SK-N-SH treated with all-trans-retinoic acid at 6 μM for 48 hours (cell line): ENCODE measurements at regions not wholly inside any gene's neighbourhood (a gene's known extent, or its start where the extent isn't known, plus 50 kb on each side); places are given as distances from the start of the nearest gene placed in this dataset.

ENCODE experiments used
- ARNTL ChIP-seq: fragments of 450-650 bp; formaldehyde crosslinking; IDR thresholded peaks from 2 replicates; pipeline ENCODE4 v1.5.0; 2020; ENCODE audit warnings: low read depth, mild to moderate bottlenecking, moderate library complexity, borderline replicate concordance
- CSRNP3 ChIP-seq: fragments of 250-450 bp; sonication (Bioruptor Pico); IDR thresholded peaks from 2 replicates; pipeline ENCODE4 v1.5.1; 2021; ENCODE audit warnings: mild to moderate bottlenecking, moderate library complexity
- ESRRG ChIP-seq: fragments of 250-450 bp; sonication (Bioruptor Pico); IDR thresholded peaks from 2 replicates; pipeline ENCODE4 v1.6.1; 2021; ENCODE audit warnings: mild to moderate bottlenecking
- GLIS3 ChIP-seq: fragments of 250-450 bp; sonication (Bioruptor Pico); IDR thresholded peaks from 2 replicates; pipeline ENCODE4 v1.5.0; 2020; ENCODE audit warnings: mild to moderate bottlenecking, moderate library complexity
- PATZ1 ChIP-seq: fragments of 250-450 bp; sonication (Bioruptor Pico); IDR thresholded peaks from 2 replicates; pipeline ENCODE4 v1.8.0; 2020; ENCODE audit warnings: mild to moderate bottlenecking, moderate library complexity, borderline replicate concordance
- PPARA ChIP-seq: fragments of 250-450 bp; sonication (Bioruptor Pico); IDR thresholded peaks from 2 replicates; pipeline ENCODE4 v1.5.0; 2020; ENCODE audit warnings: mild to moderate bottlenecking, borderline replicate concordance
- RARB ChIP-seq: fragments of 250-450 bp; sonication (Bioruptor Pico); IDR thresholded peaks from 2 replicates; pipeline ENCODE4 v1.8.0; 2021; ENCODE audit warnings: mild to moderate bottlenecking, moderate library complexity
- SNAI2 ChIP-seq: fragments of 250-450 bp; sonication (Bioruptor Pico); IDR thresholded peaks from 2 replicates; pipeline ENCODE4 v1.5.0; 2020; ENCODE audit warnings: mild to moderate bottlenecking, moderate library complexity
- TCF4 ChIP-seq: fragments of 250-450 bp; sonication (Bioruptor Pico); IDR thresholded peaks from 2 replicates; pipeline ENCODE4 v1.8.0; 2021; ENCODE audit warnings: mild to moderate bottlenecking, moderate library complexity, borderline replicate concordance
- ZC3H10 ChIP-seq: fragments of 250-450 bp; sonication (Bioruptor Pico); IDR thresholded peaks from 2 replicates; pipeline ENCODE4 v1.5.1; 2021; ENCODE audit warnings: mild to moderate bottlenecking, moderate library complexity
- ZNF565 ChIP-seq: fragments of 450-650 bp; formaldehyde crosslinking; conservative IDR thresholded peaks from 2 replicates; pipeline ENCODE4 v1.5.0; 2020; ENCODE audit warnings: low read depth, mild to moderate bottlenecking, moderate library complexity
- TF ChIP-seq, protein P1 (sequence below): fragments of 250-450 bp; sonication (Bioruptor Pico); IDR thresholded peaks from 2 replicates; pipeline ENCODE4 v1.8.0; 2021; ENCODE audit warnings: low read depth, mild to moderate bottlenecking, moderate library complexity, borderline replicate concordance
- TF ChIP-seq, protein P2 (sequence below): fragments of 250-450 bp; sonication (Bioruptor Pico); IDR thresholded peaks from 2 replicates; pipeline ENCODE4 v1.5.0; 2020; ENCODE audit warnings: mild to moderate bottlenecking, moderate library complexity

GRCh38 chr12:47022296-47022695 lies 57.1 kb upstream of the PCED1B start:
- no peak for TF ChIP-seq GLIS3 (CRISPR knock-in tag)
- no peak for TF ChIP-seq RARB (CRISPR knock-in tag)
- no peak for TF ChIP-seq PATZ1 (CRISPR knock-in tag)
- no peak for TF ChIP-seq ZC3H10 (CRISPR knock-in tag)
- TF ChIP-seq ESRRG, result no peak
- TF ChIP-seq ZNF565 (CRISPR knock-in tag), result no peak
- no peak for TF ChIP-seq SNAI2 (CRISPR knock-in tag)
- TF ChIP-seq, protein P1, sequence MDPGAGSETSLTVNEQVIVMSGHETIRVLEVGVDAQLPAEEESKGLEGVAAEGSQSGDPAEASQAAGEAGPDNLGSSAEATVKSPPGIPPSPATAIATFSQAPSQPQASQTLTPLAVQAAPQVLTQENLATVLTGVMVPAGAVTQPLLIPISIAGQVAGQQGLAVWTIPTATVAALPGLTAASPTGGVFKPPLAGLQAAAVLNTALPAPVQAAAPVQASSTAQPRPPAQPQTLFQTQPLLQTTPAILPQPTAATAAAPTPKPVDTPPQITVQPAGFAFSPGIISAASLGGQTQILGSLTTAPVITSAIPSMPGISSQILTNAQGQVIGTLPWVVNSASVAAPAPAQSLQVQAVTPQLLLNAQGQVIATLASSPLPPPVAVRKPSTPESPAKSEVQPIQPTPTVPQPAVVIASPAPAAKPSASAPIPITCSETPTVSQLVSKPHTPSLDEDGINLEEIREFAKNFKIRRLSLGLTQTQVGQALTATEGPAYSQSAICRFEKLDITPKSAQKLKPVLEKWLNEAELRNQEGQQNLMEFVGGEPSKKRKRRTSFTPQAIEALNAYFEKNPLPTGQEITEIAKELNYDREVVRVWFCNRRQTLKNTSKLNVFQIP (CRISPR knock-in tag), result no peak
- no peak for TF ChIP-seq PPARA
- no peak for TF ChIP-seq CSRNP3 (CRISPR knock-in tag)
- TF ChIP-seq, protein P2, sequence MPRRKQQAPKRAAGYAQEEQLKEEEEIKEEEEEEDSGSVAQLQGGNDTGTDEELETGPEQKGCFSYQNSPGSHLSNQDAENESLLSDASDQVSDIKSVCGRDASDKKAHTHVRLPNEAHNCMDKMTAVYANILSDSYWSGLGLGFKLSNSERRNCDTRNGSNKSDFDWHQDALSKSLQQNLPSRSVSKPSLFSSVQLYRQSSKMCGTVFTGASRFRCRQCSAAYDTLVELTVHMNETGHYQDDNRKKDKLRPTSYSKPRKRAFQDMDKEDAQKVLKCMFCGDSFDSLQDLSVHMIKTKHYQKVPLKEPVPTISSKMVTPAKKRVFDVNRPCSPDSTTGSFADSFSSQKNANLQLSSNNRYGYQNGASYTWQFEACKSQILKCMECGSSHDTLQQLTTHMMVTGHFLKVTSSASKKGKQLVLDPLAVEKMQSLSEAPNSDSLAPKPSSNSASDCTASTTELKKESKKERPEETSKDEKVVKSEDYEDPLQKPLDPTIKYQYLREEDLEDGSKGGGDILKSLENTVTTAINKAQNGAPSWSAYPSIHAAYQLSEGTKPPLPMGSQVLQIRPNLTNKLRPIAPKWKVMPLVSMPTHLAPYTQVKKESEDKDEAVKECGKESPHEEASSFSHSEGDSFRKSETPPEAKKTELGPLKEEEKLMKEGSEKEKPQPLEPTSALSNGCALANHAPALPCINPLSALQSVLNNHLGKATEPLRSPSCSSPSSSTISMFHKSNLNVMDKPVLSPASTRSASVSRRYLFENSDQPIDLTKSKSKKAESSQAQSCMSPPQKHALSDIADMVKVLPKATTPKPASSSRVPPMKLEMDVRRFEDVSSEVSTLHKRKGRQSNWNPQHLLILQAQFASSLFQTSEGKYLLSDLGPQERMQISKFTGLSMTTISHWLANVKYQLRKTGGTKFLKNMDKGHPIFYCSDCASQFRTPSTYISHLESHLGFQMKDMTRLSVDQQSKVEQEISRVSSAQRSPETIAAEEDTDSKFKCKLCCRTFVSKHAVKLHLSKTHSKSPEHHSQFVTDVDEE (CRISPR knock-in tag), result no peak
- TF ChIP-seq ARNTL, result no peak
- TF ChIP-seq TCF4 (CRISPR knock-in tag), result no peak
